Natural killer cell (primary cell): ENCODE measurements at regions not wholly inside any gene's neighbourhood (a gene's known extent, or its start where the extent isn't known, plus 50 kb on each side); places are given as distances from the start of the nearest gene placed in this dataset.

ENCODE experiments used
- ATAC-seq, 3 donors: fragments of 150-1000 bp in 2 of 3; fragments of 200-7000 bp in 1 of 3; cut with Tn5 transposase; 1 replicate in 1 of 3; 2 replicates in 2 of 3; pipeline ENCODE4 v1.10.0; 2021; ENCODE audit warnings: mild to moderate bottlenecking in 2 of 3, moderate library complexity in 2 of 3
- DNase-seq, 2 donors: peaks; one replicate each; pipeline versions ENCODE4 v3.0.0 to v3.0.0-alpha.2; 2013 to 2021; ENCODE audit warnings: mixed read lengths in 1 of 2
- H3K27ac ChIP-seq: one replicate; pipeline ENCODE4 v1.5.1; 2013; ENCODE audit warnings: mild to moderate bottlenecking, low read length
- H3K27me3 ChIP-seq: one replicate; pipeline ENCODE4 v1.6.1; 2013; ENCODE audit warnings: low read length; ENCODE audit not compliant: control insufficient read depth, insufficient read depth
- H3K36me3 ChIP-seq: one replicate; pipeline ENCODE4 v1.6.1; 2013; ENCODE audit warnings: low read length; ENCODE audit not compliant: control insufficient read depth, insufficient read depth
- H3K4me1 ChIP-seq: one replicate; pipeline ENCODE4 v1.6.1; 2013; ENCODE audit warnings: low read length; ENCODE audit not compliant: control insufficient read depth, insufficient read depth
- H3K4me3 ChIP-seq: one replicate; pipeline ENCODE4 v1.5.1; 2013; ENCODE audit warnings: low read length
- H3K9me3 ChIP-seq: one replicate; pipeline ENCODE4 v1.6.1; 2013; ENCODE audit warnings: low read length; ENCODE audit not compliant: control insufficient read depth, insufficient read depth
- H3K27ac Mint-ChIP-seq, 2 donors: one replicate each; pipeline ENCODE4 v1.8.0; 2022; ENCODE audit warnings: mild to moderate bottlenecking in 2 of 2, mixed read lengths in 2 of 2, moderate library complexity in 1 of 2
- H3K27me3 Mint-ChIP-seq, 2 donors: one replicate each; pipeline ENCODE4 v1.8.0; 2022; ENCODE audit warnings: low read depth in 2 of 2, mixed read lengths in 2 of 2
- H3K36me3 Mint-ChIP-seq: one replicate; pipeline ENCODE4 v1.8.0; 2022; ENCODE audit warnings: mixed read lengths
- H3K4me1 Mint-ChIP-seq, 2 donors: one replicate each; pipeline ENCODE4 v1.8.0; 2022; ENCODE audit warnings: mixed read lengths in 2 of 2
- H3K4me3 Mint-ChIP-seq: one replicate; pipeline ENCODE4 v1.8.0; 2022; ENCODE audit warnings: mild to moderate bottlenecking, moderate library complexity, mixed read lengths
- H3K9me3 Mint-ChIP-seq, 2 donors: one replicate each; pipeline ENCODE4 v1.8.0; 2022; ENCODE audit warnings: mixed read lengths in 2 of 2
- CTCF ChIP-seq: fragments of 200-600 bp; IDR thresholded peaks from one replicate; pipeline ENCODE4 v1.8.0; 2022; ENCODE audit warnings: antibody characterized with exemption
- WGBS: methylation state at CpG from one replicate; pipeline ENCODE4 v1.1.7; 2013; ENCODE audit warnings: missing lambda C conversion rate; ENCODE audit not compliant: insufficient coverage; 5-methylcytosine and 5-hydroxymethylcytosine counted together
- intact Hi-C: fragments of 100-400 bp; cut with micrococcal nuclease; formaldehyde crosslinking; loops from one replicate; pipeline ENCODE4 v1.14.2; 2022

DNA sequence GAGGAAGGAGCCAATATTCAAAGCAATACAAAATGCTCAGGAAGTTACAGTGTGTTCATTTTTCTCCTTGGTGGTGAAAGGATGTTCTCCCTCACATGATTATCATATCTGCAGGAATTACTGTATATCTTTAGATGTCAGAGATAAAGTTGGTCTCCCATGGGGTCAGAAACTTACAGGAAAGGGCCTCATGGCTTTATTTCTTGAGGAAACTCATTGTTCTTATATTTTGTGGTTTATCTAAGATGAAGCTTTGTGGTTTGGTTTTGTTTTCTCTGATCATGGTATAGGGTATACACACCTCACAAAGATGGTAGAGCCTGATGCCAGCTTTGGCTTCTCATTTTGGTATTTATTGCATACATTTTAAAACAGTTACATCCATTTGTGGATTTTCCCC lies 100.5 kb upstream of the STXBP5 start:
- no peak overlapping the region for H3K27ac Mint-ChIP-seq
- DNase-seq (no peak), ATAC-seq (no peak)
- Histone ChIP-seq H3K4me3 (no peak overlapping the region), H3K9me3 (no peaks in the 10 kb centered on the region), H3K27me3 (no peaks in the 10 kb centered on the region), H3K36me3 (no peaks in the 10 kb centered on the region), H3K4me1 (no peaks in the 10 kb centered on the region), H3K27ac (no peak overlapping the region)
- intact Hi-C loops = no loop called here
- no peaks in the 10 kb centered on the region for H3K4me1 Mint-ChIP-seq
- peaks cover 0 to 3% of the 10 kb centered on the region in 2 donors for H3K9me3 Mint-ChIP-seq
- no peaks in the 10 kb centered on the region for H3K27me3 Mint-ChIP-seq
- no peak overlapping the region for H3K4me3 Mint-ChIP-seq
- H3K36me3 Mint-ChIP-seq = no peaks in the 10 kb centered on the region
- TF ChIP-seq CTCF = no peak

DNA sequence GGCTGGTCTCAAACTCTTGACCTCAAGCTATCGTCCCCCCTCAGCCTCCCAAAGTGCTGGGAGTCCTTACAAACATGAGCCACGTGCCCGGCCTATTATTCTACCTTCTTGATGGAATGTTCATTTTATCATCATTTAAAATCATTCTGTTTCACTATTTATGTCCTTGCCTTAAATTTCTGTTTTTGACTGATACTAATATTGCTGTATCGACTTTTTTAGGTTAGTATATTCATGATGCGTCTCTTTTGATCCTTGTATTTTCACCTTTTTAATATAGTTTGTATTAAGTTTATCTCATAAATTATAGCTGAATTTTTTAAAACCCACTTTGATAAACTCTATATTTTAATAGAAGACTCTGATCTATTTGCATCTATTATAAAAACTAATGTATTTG lies 98.4 kb upstream of the STXBP5 start:
- DNase-seq = no peak
- Mint-ChIP-seq H3K27ac (no peak overlapping the region), H3K27me3 (no peaks in the 10 kb centered on the region)

GRCh38 chr6:147106759-147107401 lies 97.3 kb upstream of the STXBP5 start:
- DNase-seq = no peak
- Mint-ChIP-seq H3K27ac (no peak overlapping the region), H3K9me3 (peaks cover 0 to 3% of the 10 kb centered on the region in 2 donors), H3K4me1 (peaks cover 11% of the 10 kb centered on the region in 2 donors), H3K27me3 (no peaks in the 10 kb centered on the region), H3K36me3 (no peaks in the 10 kb centered on the region), H3K4me3 (no peak overlapping the region)
- Histone ChIP-seq H3K27ac (no peak overlapping the region), H3K4me1 (no peaks in the 10 kb centered on the region), H3K4me3 (no peak overlapping the region), H3K9me3 (no peaks in the 10 kb centered on the region), H3K36me3 (no peaks in the 10 kb centered on the region), H3K27me3 (no peaks in the 10 kb centered on the region)
- 78% methylated on average over 7 of the region's 7 CpGs for WGBS
- intact Hi-C loops = no loop called here
- ATAC-seq = no peak
- TF ChIP-seq CTCF = no peak

More for the DNA sequence above, 98.4 kb upstream of the STXBP5 start:
- 97% methylated on average over 3 of the region's 5 CpGs for WGBS
- Mint-ChIP-seq H3K4me3 (no peak overlapping the region), H3K4me1 (peaks cover 11% of the 10 kb centered on the region in 2 donors), H3K36me3 (no peaks in the 10 kb centered on the region), H3K9me3 (peaks cover 0 to 3% of the 10 kb centered on the region in 2 donors)
- no peak for ATAC-seq
- H3K27me3 ChIP-seq = no peaks in the 10 kb centered on the region
- H3K27ac ChIP-seq = no peak overlapping the region
- no peaks in the 10 kb centered on the region for H3K4me1 ChIP-seq
- no peak for TF ChIP-seq CTCF
- H3K9me3 ChIP-seq = no peaks in the 10 kb centered on the region
- no peaks in the 10 kb centered on the region for H3K36me3 ChIP-seq
- intact Hi-C loops = no loop called here
- H3K4me3 ChIP-seq = no peak overlapping the region

- WGBS = 45% methylated on average over 2 of the region's 2 CpGs
Observed at GRCh38 chr6:147108259-147108910, 95.8 kb upstream of the STXBP5 start.

More at GRCh38 chr6:147108259-147108910, 95.8 kb upstream of the STXBP5 start:
- Histone ChIP-seq H3K4me1 (no peaks in the 10 kb centered on the region), H3K36me3 (no peaks in the 10 kb centered on the region), H3K27me3 (no peaks in the 10 kb centered on the region), H3K9me3 (no peaks in the 10 kb centered on the region), H3K27ac (no peak overlapping the region), H3K4me3 (no peak overlapping the region)
- Mint-ChIP-seq H3K9me3 (no peaks in the 10 kb centered on the region), H3K4me3 (no peak overlapping the region), H3K27ac (no peak overlapping the region), H3K27me3 (no peaks in the 10 kb centered on the region), H3K36me3 (no peaks in the 10 kb centered on the region), H3K4me1 (peaks cover 11% of the 10 kb centered on the region in 2 donors)
- ATAC-seq = no peak
- intact Hi-C loops = no loop called here
- no peak for DNase-seq
- TF ChIP-seq CTCF = no peak
